Mesenchymal stem cell (in vitro differentiated cells and primary cell): ENCODE measurements at regions not wholly inside any gene's neighbourhood (a gene's known extent, or its start where the extent isn't known, plus 50 kb on each side); places are given as distances from the start of the nearest gene placed in this dataset.

Experiments used
- DNase-seq: peaks from one replicate; pipeline ENCODE4 v3.0.0-alpha.2; 2013
- H2AFZ ChIP-seq: one replicate; pipeline ENCODE4 v1.6.1; 2013; ENCODE audit warnings: low read depth, mild to moderate bottlenecking, control low read depth, inconsistent platforms, low read length, moderate library complexity
- H2AK5ac ChIP-seq: 2 replicates; pipeline ENCODE4 v1.6.1; 2013; ENCODE audit warnings: low read length, moderate library complexity, mild to moderate bottlenecking, inconsistent platforms; ENCODE audit not compliant: severe bottlenecking
- H2BK120ac ChIP-seq: one replicate; pipeline ENCODE4 v1.6.1; 2013; ENCODE audit warnings: low read depth, mild to moderate bottlenecking, inconsistent platforms, low read length, moderate library complexity
- H2BK12ac ChIP-seq, 2 experiments: one replicate each; pipeline ENCODE4 v1.6.1; 2013; ENCODE audit warnings: inconsistent platforms in 2 of 2, low read length in 2 of 2, mild to moderate bottlenecking in 2 of 2, moderate library complexity in 2 of 2, control low read depth in 1 of 2
- H2BK15ac ChIP-seq: one replicate; pipeline ENCODE4 v1.6.1; 2013; ENCODE audit warnings: mild to moderate bottlenecking, low read depth, inconsistent platforms; ENCODE audit not compliant: poor library complexity, severe bottlenecking
- H2BK5ac ChIP-seq: 2 replicates; pipeline ENCODE4 v1.6.1; 2013; ENCODE audit warnings: low read depth, mild to moderate bottlenecking, low read length, control low read depth, inconsistent platforms; ENCODE audit not compliant: poor library complexity, severe bottlenecking
- H3K14ac ChIP-seq, 2 experiments: one replicate each; pipeline ENCODE4 v1.6.1; 2013; ENCODE audit warnings: inconsistent platforms in 2 of 2, low read length in 2 of 2, control low read depth in 1 of 2, mild to moderate bottlenecking in 1 of 2, moderate library complexity in 1 of 2
- H3K18ac ChIP-seq, 2 experiments: one replicate each; pipeline ENCODE4 v1.6.1; 2013; ENCODE audit warnings: inconsistent platforms in 2 of 2, low read length in 2 of 2, control low read depth in 1 of 2, low read depth in 1 of 2, mild to moderate bottlenecking in 1 of 2
- H3K23ac ChIP-seq, 2 experiments: one replicate each; pipeline ENCODE4 v1.6.1; 2013; ENCODE audit warnings: inconsistent platforms in 2 of 2, low read length in 2 of 2, mild to moderate bottlenecking in 2 of 2, moderate library complexity in 2 of 2, control low read depth in 1 of 2
- H3K27ac ChIP-seq: 2 replicates; pipeline ENCODE4 v1.5.1; 2013; ENCODE audit warnings: mild to moderate bottlenecking, moderate library complexity, low read length, control low read depth, inconsistent platforms; ENCODE audit not compliant: poor library complexity, severe bottlenecking
- H3K27me3 ChIP-seq, 2 experiments: 2 replicates each; pipeline versions ENCODE4 v1.6.1 to v1.7.0; 2013; ENCODE audit warnings: low read length in 2 of 2, mild to moderate bottlenecking in 2 of 2, moderate library complexity in 2 of 2, control low read depth in 1 of 2, inconsistent platforms in 1 of 2; ENCODE audit not compliant: control insufficient read depth in 1 of 2, insufficient read depth in 1 of 2
- H3K36me3 ChIP-seq, 2 experiments: 2 replicates each; pipeline versions ENCODE4 v1.6.1 to v1.7.0; 2013; ENCODE audit warnings: low read length in 2 of 2, control low read depth in 1 of 2, inconsistent platforms in 1 of 2, low read depth in 1 of 2, mild to moderate bottlenecking in 1 of 2; ENCODE audit not compliant: insufficient read depth in 2 of 2, control insufficient read depth in 1 of 2
- H3K4ac ChIP-seq, 2 experiments: one replicate each; pipeline ENCODE4 v1.6.1; 2013; ENCODE audit warnings: inconsistent platforms in 2 of 2, low read length in 2 of 2, mild to moderate bottlenecking in 2 of 2, moderate library complexity in 2 of 2, control low read depth in 1 of 2, low read depth in 1 of 2
- H3K4me1 ChIP-seq: 2 replicates; pipeline ENCODE4 v1.6.1; 2013; ENCODE audit warnings: low read depth, low read length, control low read depth; ENCODE audit not compliant: control insufficient read depth, insufficient read depth
- H3K4me2 ChIP-seq: 2 replicates; pipeline ENCODE4 v1.6.1; 2013; ENCODE audit warnings: low read length, mild to moderate bottlenecking, inconsistent platforms; ENCODE audit not compliant: poor library complexity, severe bottlenecking
- H3K4me3 ChIP-seq, 2 experiments: 2 replicates each; pipeline versions ENCODE4 v1.5.1 to v1.7.0; 2013; ENCODE audit warnings: low read length in 2 of 2, mild to moderate bottlenecking in 2 of 2, control low read depth in 1 of 2, low read depth in 1 of 2; ENCODE audit not compliant: insufficient read depth in 1 of 2
- H3K79me1 ChIP-seq: replicated peaks from 2 replicates; pipeline ENCODE4 v1.6.1; 2013; ENCODE audit warnings: mild to moderate bottlenecking, control low read depth, low read length, inconsistent platforms; ENCODE audit not compliant: poor library complexity, severe bottlenecking
- H3K9ac ChIP-seq: 2 replicates; pipeline ENCODE4 v1.7.0; 2013; ENCODE audit warnings: mild to moderate bottlenecking, low read length, moderate library complexity
- H3K9me3 ChIP-seq: 2 replicates; pipeline ENCODE4 v1.7.0; 2013; ENCODE audit warnings: mild to moderate bottlenecking, low read length; ENCODE audit not compliant: control insufficient read depth
- H4K8ac ChIP-seq: one replicate; pipeline ENCODE4 v1.6.1; 2013; ENCODE audit warnings: inconsistent platforms, mild to moderate bottlenecking, low read length, moderate library complexity
- H4K91ac ChIP-seq: one replicate; pipeline ENCODE4 v1.6.1; 2013; ENCODE audit warnings: mild to moderate bottlenecking, low read length, inconsistent platforms
- WGBS: methylation state at CpG from one replicate; pipeline ENCODE4 v1.1.7; 2013; ENCODE audit warnings: mixed read lengths; 5-methylcytosine and 5-hydroxymethylcytosine counted together

DNA sequence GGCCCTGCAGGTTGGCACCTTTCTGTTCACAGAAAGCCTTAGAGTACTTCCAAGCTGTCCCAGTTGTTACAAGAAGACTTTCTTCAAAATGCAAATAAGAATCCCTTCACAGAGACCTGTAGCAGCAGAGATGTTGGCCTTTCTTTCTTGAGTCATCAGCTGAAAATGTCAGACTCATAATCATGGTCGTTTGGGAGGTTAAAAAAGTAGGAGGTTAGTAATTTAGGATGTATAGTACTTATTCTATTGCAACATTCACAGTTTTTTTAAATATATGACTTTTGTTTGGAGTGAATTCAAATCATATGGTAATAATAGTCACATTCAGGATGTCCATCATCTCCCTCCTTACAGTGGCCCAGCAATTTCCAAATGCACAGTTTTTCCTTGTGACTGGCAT lies 223.9 kb upstream of the GLI3 start:
- Histone ChIP-seq H3K36me3 (no peaks in the 10 kb centered on the region), H2BK12ac (no peak overlapping the region), H3K18ac (no peak overlapping the region), H4K8ac (no peak overlapping the region), H3K27ac (no peak overlapping the region), H3K4me2 (no peak overlapping the region), H4K91ac (no peak overlapping the region), H3K23ac (no peak overlapping the region), H3K14ac (no peak overlapping the region), H2BK15ac (no peak overlapping the region), H3K27me3 (peaks cover 2 to 21% of the 10 kb centered on the region in 2 experiments), H3K9ac (no peak overlapping the region), H2BK5ac (no peak overlapping the region), H2BK120ac (no peak overlapping the region), H3K9me3 (no peaks in the 10 kb centered on the region), H2AFZ (no peak overlapping the region), H3K4me1 (peaks cover 3% of the 10 kb centered on the region), H2AK5ac (no peak overlapping the region), H3K4ac (no peak overlapping the region), H3K4me3 (no peak overlapping the region), H3K79me1 (no peaks in the 10 kb centered on the region)
- DNase-seq = no peak
- WGBS = no CpG with 5 or more reads among the region's 1 CpG

DNA sequence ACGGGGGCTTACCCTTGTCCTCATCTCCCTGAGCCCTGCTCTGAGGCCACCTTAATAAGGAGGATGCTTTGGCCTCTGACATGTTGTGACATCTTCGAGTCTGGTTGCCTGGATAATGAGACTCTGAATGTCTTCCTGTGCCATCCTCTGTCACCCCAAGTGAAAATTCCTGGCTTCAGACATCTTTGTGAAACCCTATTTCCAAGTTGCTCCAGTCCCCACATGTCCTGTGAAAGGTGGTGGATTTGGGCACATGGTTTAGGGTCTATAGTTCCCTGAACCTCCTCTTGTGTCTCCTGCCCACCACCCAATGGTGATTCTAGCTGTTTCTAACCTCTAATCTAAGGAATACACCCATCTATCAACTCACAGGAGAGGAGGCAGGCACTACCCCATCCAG lies 223.1 kb upstream of the GLI3 start:
- H3K79me1 ChIP-seq = no peaks in the 10 kb centered on the region
- H2BK12ac ChIP-seq = no peak overlapping the region
- no peak overlapping the region for H3K23ac ChIP-seq
- H3K4me3 ChIP-seq = no peak overlapping the region
- H4K8ac ChIP-seq = no peak overlapping the region
- no peaks in the 10 kb centered on the region for H3K9me3 ChIP-seq
- H3K18ac ChIP-seq = no peak overlapping the region
- DNase-seq = no peak
- no peak overlapping the region for H2AFZ ChIP-seq
- H4K91ac ChIP-seq = no peak overlapping the region
- H3K4ac ChIP-seq = no peak overlapping the region
- H3K4me1 ChIP-seq = peaks cover 3% of the 10 kb centered on the region
- H3K27me3 ChIP-seq = peaks cover 10 to 29% of the 10 kb centered on the region in 2 experiments
- no peak overlapping the region for H3K9ac ChIP-seq
- no peak overlapping the region for H3K27ac ChIP-seq
- no peak overlapping the region for H2BK5ac ChIP-seq
- H2AK5ac ChIP-seq = no peak overlapping the region
- H3K4me2 ChIP-seq = no peak overlapping the region
- 89% methylated on average over 2 of the region's 2 CpGs for WGBS
- no peak overlapping the region for H3K14ac ChIP-seq
- no peak overlapping the region for H2BK120ac ChIP-seq
- no peaks in the 10 kb centered on the region for H3K36me3 ChIP-seq
- H2BK15ac ChIP-seq = no peak overlapping the region

DNA sequence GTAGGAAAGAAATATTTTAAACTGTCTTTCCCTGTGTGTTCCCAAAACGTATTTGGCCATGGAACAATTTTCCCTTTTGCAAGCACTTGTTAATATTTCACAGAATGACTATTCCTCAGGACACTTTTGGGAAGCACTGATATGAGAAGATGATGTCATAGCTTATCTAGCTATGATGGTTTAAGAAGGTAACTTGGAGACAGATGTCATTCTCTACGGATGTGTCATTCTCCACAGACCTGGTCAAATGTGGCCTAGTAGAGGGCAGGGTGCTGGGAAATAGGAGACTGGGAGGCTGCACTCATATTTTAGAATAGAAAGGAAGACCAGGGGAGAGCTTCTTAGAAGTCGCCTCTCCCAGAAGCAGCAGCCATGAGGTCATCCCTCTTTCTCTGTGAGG lies 220.7 kb upstream of the GLI3 start:
- H2BK12ac ChIP-seq = no peak overlapping the region
- H3K36me3 ChIP-seq = no peaks in the 10 kb centered on the region
- peaks cover 18 to 37% of the 10 kb centered on the region in 2 experiments for H3K27me3 ChIP-seq
- no peaks in the 10 kb centered on the region for H3K79me1 ChIP-seq
- no peak overlapping the region for H3K4me3 ChIP-seq
- no peak overlapping the region for H2AFZ ChIP-seq
- no peak overlapping the region for H3K27ac ChIP-seq
- no peaks in the 10 kb centered on the region for H3K9me3 ChIP-seq
- H4K91ac ChIP-seq = no peak overlapping the region
- H3K18ac ChIP-seq = peak overlapping the region in 1 of 2 experiments; percentile 18
- H3K4ac ChIP-seq = no peak overlapping the region
- H2BK15ac ChIP-seq = no peak overlapping the region
- peaks cover 3% of the 10 kb centered on the region for H3K4me1 ChIP-seq
- no peak overlapping the region for H3K14ac ChIP-seq
- H4K8ac ChIP-seq = no peak overlapping the region
- no peak overlapping the region for H3K4me2 ChIP-seq
- DNase-seq = no peak
- WGBS = 71% methylated on average over 3 of the region's 3 CpGs
- no peak overlapping the region for H2AK5ac ChIP-seq
- no peak overlapping the region for H3K9ac ChIP-seq
- no peak overlapping the region for H2BK120ac ChIP-seq
- H2BK5ac ChIP-seq = no peak overlapping the region
- no peak overlapping the region for H3K23ac ChIP-seq

DNA sequence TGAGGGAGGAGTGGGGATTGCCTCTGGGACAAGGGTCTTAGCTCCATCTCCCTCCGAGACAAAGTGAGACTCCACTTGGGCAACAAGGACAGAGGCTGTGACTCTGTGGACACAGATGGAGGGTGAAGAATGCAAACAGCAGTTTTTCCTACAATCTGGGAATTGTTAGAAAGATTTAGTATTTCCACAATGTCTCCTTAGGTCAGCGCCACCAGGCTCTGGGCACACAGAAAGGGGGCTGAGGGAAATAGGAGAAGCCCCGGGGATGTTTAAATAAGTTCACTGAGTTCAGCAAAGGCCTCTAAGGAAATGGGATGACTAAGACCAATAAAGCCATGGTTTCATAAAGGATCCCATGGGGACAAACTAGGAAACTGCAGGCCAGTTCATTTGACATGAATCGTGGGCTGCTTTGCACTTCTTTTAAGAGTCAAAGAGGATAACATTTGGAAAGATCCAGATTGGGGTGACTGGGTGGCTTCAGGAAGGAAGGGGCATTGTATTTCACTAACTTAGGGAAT lies 219.8 kb upstream of the GLI3 start:
- Histone ChIP-seq H3K14ac (no peak overlapping the region), H3K4me2 (no peak overlapping the region), H3K79me1 (no peaks in the 10 kb centered on the region), H2BK120ac (no peak overlapping the region), H2BK12ac (no peak overlapping the region), H3K23ac (no peak overlapping the region), H2BK15ac (no peak overlapping the region), H2BK5ac (no peak overlapping the region), H3K9me3 (no peaks in the 10 kb centered on the region), H3K4me1 (peaks cover 3% of the 10 kb centered on the region), H3K36me3 (no peaks in the 10 kb centered on the region), H2AFZ (no peak overlapping the region), H3K4me3 (no peak overlapping the region), H3K27ac (no peak overlapping the region), H4K8ac (no peak overlapping the region), H3K18ac (no peak overlapping the region), H3K9ac (no peak overlapping the region), H4K91ac (no peak overlapping the region), H3K27me3 (peaks cover 18 to 33% of the 10 kb centered on the region in 2 experiments), H2AK5ac (no peak overlapping the region), H3K4ac (no peak overlapping the region)
- WGBS = 52% methylated on average over 4 of the region's 4 CpGs
- DNase-seq = peak; percentile 11
